Stimulated activated naive B cell treated with anti-CD40 and anti-IgM and Interleukin-4, amounts not matched to agents 10 μg/mL and 1 μg/mL and 100 μg/mL, for 72 hours (primary cell): ENCODE measurements at regions not wholly inside any gene's neighbourhood (a gene's known extent, or its start where the extent isn't known, plus 50 kb on each side); places are given as distances from the start of the nearest gene placed in this dataset.

Source experiments
- ATAC-seq, 2 donors: fragments of 150-1000 bp; cut with Tn5 transposase; replicated peaks; 2 replicates each; pipeline ENCODE4 v1.10.0; 2021; ENCODE audit warnings: moderate library complexity in 1 of 2
- DNase-seq: peaks from one replicate; pipeline ENCODE4 v3.0.0; 2021
- H3K27ac Mint-ChIP-seq: one replicate; pipeline ENCODE4 v1.8.0; 2022; ENCODE audit warnings: mild to moderate bottlenecking, mixed read lengths
- H3K27me3 Mint-ChIP-seq, 2 donors: one replicate each; pipeline ENCODE4 v1.8.0; 2022; ENCODE audit warnings: mixed read lengths in 2 of 2
- H3K36me3 Mint-ChIP-seq, 2 donors: one replicate each; pipeline ENCODE4 v1.8.0; 2022; ENCODE audit warnings: mixed read lengths in 2 of 2, mild to moderate bottlenecking in 1 of 2
- H3K4me1 Mint-ChIP-seq, 2 donors: one replicate each; pipeline ENCODE4 v1.8.0; 2022; ENCODE audit warnings: mixed read lengths in 2 of 2, mild to moderate bottlenecking in 1 of 2
- H3K4me3 Mint-ChIP-seq, 2 donors: one replicate each; pipeline ENCODE4 v1.8.0; 2022; ENCODE audit warnings: mild to moderate bottlenecking in 2 of 2, mixed read lengths in 2 of 2, moderate library complexity in 1 of 2
- H3K9me3 Mint-ChIP-seq, 2 donors: one replicate each; pipeline ENCODE4 v1.8.0; 2022; ENCODE audit warnings: mixed read lengths in 2 of 2, mild to moderate bottlenecking in 1 of 2

GRCh38 chr14:98130691-98131090, 1141.3 kb downstream of the BCL11B start:
- ATAC-seq (no peak), DNase-seq (no peak)
- H3K36me3 Mint-ChIP-seq = no peaks in the 10 kb centered on the region
- no peak overlapping the region for H3K27ac Mint-ChIP-seq
- H3K27me3 Mint-ChIP-seq = peaks cover under 1 to 12% of the 10 kb centered on the region in 2 donors
- peaks cover 0 to 3% of the 10 kb centered on the region in 2 donors for H3K9me3 Mint-ChIP-seq
- no peaks in the 10 kb centered on the region for H3K4me1 Mint-ChIP-seq
- H3K4me3 Mint-ChIP-seq = no peak overlapping the region

GRCh38 chr14:98131406-98131805, 1140.6 kb downstream of the BCL11B start:
- H3K9me3 Mint-ChIP-seq = peaks cover 0 to 3% of the 10 kb centered on the region in 2 donors
- no peaks in the 10 kb centered on the region for H3K4me1 Mint-ChIP-seq
- ATAC-seq (no peak), DNase-seq (no peak)
- H3K27me3 Mint-ChIP-seq = peaks cover 7 to 19% of the 10 kb centered on the region in 2 donors
- H3K4me3 Mint-ChIP-seq = no peak overlapping the region
- no peak overlapping the region for H3K27ac Mint-ChIP-seq
- no peaks in the 10 kb centered on the region for H3K36me3 Mint-ChIP-seq

GRCh38 chr14:98133806-98134205, 1138.2 kb downstream of the BCL11B start:
- Mint-ChIP-seq H3K9me3 (no peaks in the 10 kb centered on the region), H3K4me3 (no peak overlapping the region), H3K27me3 (peaks cover 30% of the 10 kb centered on the region in 2 donors), H3K4me1 (peaks cover 0 to under 1% of the 10 kb centered on the region in 2 donors), H3K27ac (no peak overlapping the region), H3K36me3 (no peaks in the 10 kb centered on the region)
- no peak for DNase-seq
- no peak for ATAC-seq

- no peak for DNase-seq
- H3K4me3 Mint-ChIP-seq = no peak overlapping the region
- no peak for ATAC-seq
- peaks cover 0 to 2% of the 10 kb centered on the region in 2 donors for H3K4me1 Mint-ChIP-seq
- H3K27ac Mint-ChIP-seq = no peak overlapping the region
- H3K36me3 Mint-ChIP-seq = no peaks in the 10 kb centered on the region
- H3K27me3 Mint-ChIP-seq = peaks cover 33 to 34% of the 10 kb centered on the region in 2 donors
- H3K9me3 Mint-ChIP-seq = peaks cover 0 to 1% of the 10 kb centered on the region in 2 donors
Measured at GRCh38 chr14:98136012-98136789, 1135.8 kb downstream of the BCL11B start.

GRCh38 chr14:98137131-98138025, 1134.6 kb downstream of the BCL11B start:
- DNase-seq (no peak), ATAC-seq (no peak)
- Mint-ChIP-seq H3K27me3 (peaks cover 33 to 34% of the 10 kb centered on the region in 2 donors), H3K4me1 (peaks cover 0 to 2% of the 10 kb centered on the region in 2 donors), H3K27ac (no peak overlapping the region), H3K9me3 (peaks cover 0 to 1% of the 10 kb centered on the region in 2 donors), H3K4me3 (no peak overlapping the region), H3K36me3 (no peaks in the 10 kb centered on the region)

- ATAC-seq (no peak), DNase-seq (no peak)
- Mint-ChIP-seq H3K27ac (no peak overlapping the region), H3K9me3 (peaks cover 0 to 1% of the 10 kb centered on the region in 2 donors), H3K4me1 (peaks cover 0 to 2% of the 10 kb centered on the region in 2 donors), H3K36me3 (no peaks in the 10 kb centered on the region), H3K4me3 (no peak overlapping the region), H3K27me3 (peaks cover 24 to 33% of the 10 kb centered on the region in 2 donors)
Measured at GRCh38 chr14:98138666-98139065, 1133.3 kb downstream of the BCL11B start.

- ATAC-seq = no peak
Measured at GRCh38 chr14:98140862-98141530, 1131.0 kb downstream of the BCL11B start.

GRCh38 chr14:98143566-98143965, 1128.4 kb downstream of the BCL11B start:
- H3K4me1 Mint-ChIP-seq = peaks cover 0 to 2% of the 10 kb centered on the region in 2 donors
- peaks cover 6 to 9% of the 10 kb centered on the region in 2 donors for H3K27me3 Mint-ChIP-seq
- no peak overlapping the region for H3K4me3 Mint-ChIP-seq
- ATAC-seq = no peak
- H3K9me3 Mint-ChIP-seq = peaks cover 0 to 3% of the 10 kb centered on the region in 2 donors
- no peak overlapping the region for H3K27ac Mint-ChIP-seq
- H3K36me3 Mint-ChIP-seq = no peaks in the 10 kb centered on the region
- DNase-seq = no peak

More at GRCh38 chr14:98140862-98141530, 1131.0 kb downstream of the BCL11B start:
- Mint-ChIP-seq H3K4me3 (no peak overlapping the region), H3K27ac (no peak overlapping the region), H3K27me3 (peaks cover 22 to 30% of the 10 kb centered on the region in 2 donors), H3K9me3 (peaks cover 0 to 3% of the 10 kb centered on the region in 2 donors), H3K36me3 (no peaks in the 10 kb centered on the region), H3K4me1 (peaks cover 0 to 2% of the 10 kb centered on the region in 2 donors)
- no peak for DNase-seq

- no peak for DNase-seq
- ATAC-seq = no peak
- Mint-ChIP-seq H3K4me3 (no peak overlapping the region), H3K9me3 (peaks cover 0 to 1% of the 10 kb centered on the region in 2 donors), H3K27me3 (peaks cover 0 to 3% of the 10 kb centered on the region in 2 donors), H3K36me3 (no peaks in the 10 kb centered on the region), H3K27ac (no peak overlapping the region), H3K4me1 (no peaks in the 10 kb centered on the region)
Measured at GRCh38 chr14:98144964-98145363, 1127.0 kb downstream of the BCL11B start.

- Mint-ChIP-seq H3K9me3 (peaks cover 0 to 1% of the 10 kb centered on the region in 2 donors), H3K27ac (no peak overlapping the region), H3K4me1 (no peaks in the 10 kb centered on the region), H3K4me3 (no peak overlapping the region), H3K27me3 (peaks cover 0 to 3% of the 10 kb centered on the region in 2 donors), H3K36me3 (no peaks in the 10 kb centered on the region)
- DNase-seq (no peak), ATAC-seq (no peak)
Measured at GRCh38 chr14:98146416-98146815, 1125.6 kb downstream of the BCL11B start.

- no peak overlapping the region for H3K4me3 Mint-ChIP-seq
- H3K9me3 Mint-ChIP-seq = no peaks in the 10 kb centered on the region
- no peaks in the 10 kb centered on the region for H3K4me1 Mint-ChIP-seq
- H3K27ac Mint-ChIP-seq = no peak overlapping the region
- ATAC-seq (no peak), DNase-seq (no peak)
- H3K36me3 Mint-ChIP-seq = no peaks in the 10 kb centered on the region
- peaks cover 0 to 11% of the 10 kb centered on the region in 2 donors for H3K27me3 Mint-ChIP-seq
Measured at GRCh38 chr14:98154254-98154653, 1117.7 kb downstream of the BCL11B start.

- H3K4me3 Mint-ChIP-seq = no peak overlapping the region
- no peaks in the 10 kb centered on the region for H3K9me3 Mint-ChIP-seq
- no peaks in the 10 kb centered on the region for H3K36me3 Mint-ChIP-seq
- no peak overlapping the region for H3K27ac Mint-ChIP-seq
- ATAC-seq (no peak), DNase-seq (no peak)
- no peaks in the 10 kb centered on the region for H3K4me1 Mint-ChIP-seq
- peaks cover 0 to 11% of the 10 kb centered on the region in 2 donors for H3K27me3 Mint-ChIP-seq
Measured at GRCh38 chr14:98156411-98156810, 1115.6 kb downstream of the BCL11B start.

- ATAC-seq (no peak), DNase-seq (no peak)
- Mint-ChIP-seq H3K4me3 (no peak overlapping the region), H3K27me3 (peaks cover 4 to 8% of the 10 kb centered on the region in 2 donors), H3K4me1 (no peaks in the 10 kb centered on the region), H3K9me3 (no peaks in the 10 kb centered on the region), H3K27ac (no peak overlapping the region), H3K36me3 (no peaks in the 10 kb centered on the region)
Measured at GRCh38 chr14:98160901-98161300, 1111.1 kb downstream of the BCL11B start.

GRCh38 chr14:98161356-98161755, 1110.6 kb downstream of the BCL11B start:
- no peaks in the 10 kb centered on the region for H3K4me1 Mint-ChIP-seq
- no peak overlapping the region for H3K4me3 Mint-ChIP-seq
- H3K27ac Mint-ChIP-seq = no peak overlapping the region
- DNase-seq (no peak), ATAC-seq (no peak)
- no peaks in the 10 kb centered on the region for H3K9me3 Mint-ChIP-seq
- H3K27me3 Mint-ChIP-seq = peaks cover 4% of the 10 kb centered on the region in 2 donors
- H3K36me3 Mint-ChIP-seq = no peaks in the 10 kb centered on the region
